ENCODE measurements at regions not wholly inside any gene's neighbourhood (a gene's known extent, or its start where the extent isn't known, plus 50 kb on each side); places are given as distances from the start of the nearest gene placed in this dataset.

- FAIRE-seq = no peak
- H3K27ac ChIP-seq = no peak overlapping the region
- no peaks in the 10 kb centered on the region for H3K9me3 ChIP-seq
- DNase-seq (ENCODE audit: low read depth in 1 of 2, low spot score in 1 of 2) = no peak
- WGBS (ENCODE audit: missing lambda C conversion rate) = 38% methylated on average over 3 of the region's 3 CpGs
- POLR2A ChIA-PET = no interaction called here
- TF ChIP-seq HES2 (IDR thresholded peaks at IDR 0.05) (no peak), TFCP2L1 (CRISPR knock-in tag; IDR thresholded peaks at IDR 0.05) (no peak), RCOR1 (IDR thresholded peaks at IDR 0.05; ENCODE audit: low read depth, low read length) (no peak), TP53 (CRISPR knock-in tag; IDR thresholded peaks at IDR 0.05) (no peak), CBX2 (IDR thresholded peaks at IDR 0.05; ENCODE audit: borderline replicate concordance, low read depth) (no peak), EHMT2 (IDR thresholded peaks at IDR 0.05; ENCODE audit: low read depth) (no peak), JUNB (IDR thresholded peaks at IDR 0.05) (no peak), FOXS1 (CRISPR knock-in tag; IDR thresholded peaks at IDR 0.05) (no peak), BHLHE40 (IDR thresholded peaks at IDR 0.05; ENCODE audit: low read depth, low read length) (no peak), USF2 (IDR thresholded peaks at IDR 0.05) (no peak)
- CTCF ChIA-PET = no interaction called here
- H3K4me2 ChIP-seq = no peak overlapping the region
- no peak for ATAC-seq
- no peaks in the 10 kb centered on the region for H3K4me1 ChIP-seq
- H3K4me3 ChIP-seq = no peak overlapping the region
Measured at GRCh38 chr2:155273323-155273722, 574.8 kb downstream of the KCNJ3 start.

- FAIRE-seq = no peak
- ATAC-seq = no peak
- Histone ChIP-seq H3K9me3 (no peaks in the 10 kb centered on the region), H3K4me1 (no peaks in the 10 kb centered on the region), H3K27ac (no peak overlapping the region), H3K4me3 (no peak overlapping the region), H3K4me2 (no peak overlapping the region)
- WGBS (ENCODE audit: missing lambda C conversion rate) = 33% methylated on average over 3 of the region's 3 CpGs
- TF ChIP-seq RFX5 (IDR thresholded peaks at IDR 0.05) (no peak), FOXS1 (CRISPR knock-in tag; IDR thresholded peaks at IDR 0.05) (no peak), RNF2 (IDR thresholded peaks at IDR 0.05; ENCODE audit: borderline replicate concordance, low read depth) (no peak), HOXA7 (CRISPR knock-in tag; IDR thresholded peaks at IDR 0.05) (no peak), CBX8 (IDR thresholded peaks at IDR 0.05) (no peak), CEBPB (IDR thresholded peaks at IDR 0.05) (no peak), EHF (CRISPR knock-in tag; IDR thresholded peaks at IDR 0.05) (no peak), PHF8 (IDR thresholded peaks at IDR 0.05; ENCODE audit: borderline replicate concordance, low read depth) (no peak), HEYL (CRISPR knock-in tag; IDR thresholded peaks at IDR 0.05) (no peak), CBX2 (IDR thresholded peaks at IDR 0.05; ENCODE audit: borderline replicate concordance, low read depth) (no peak), HDAC2 (IDR thresholded peaks at IDR 0.05) (no peak), POLR2AphosphoS2 (conservative IDR thresholded peaks at IDR 0.05; ENCODE audit: low read length) (no peak)
- ChIA-PET CTCF (interaction anchor here (0.6 kb wide), 1 partner anchor 35 kb away, joined by 3 read pairs; no protein-coding TSS in a partner anchor), POLR2A (no interaction called here)
- DNase-seq (ENCODE audit: low read depth in 1 of 2, low spot score in 1 of 2) = peak in 1 of 2 experiments; percentile 2
Measured at GRCh38 chr2:155266583-155266982, 568.1 kb downstream of the KCNJ3 start.

- 36% methylated on average over 1 of the region's 1 CpG for WGBS (ENCODE audit: missing lambda C conversion rate)
- FAIRE-seq (no peak), DNase-seq (ENCODE audit: low read depth in 1 of 2, low spot score in 1 of 2) (no peak), ATAC-seq (no peak)
- POLR2A ChIA-PET = no interaction called here
- TF ChIP-seq NPAS2 (CRISPR knock-in tag; IDR thresholded peaks at IDR 0.05; ENCODE audit: borderline replicate concordance) (no peak), HMGXB4 (CRISPR knock-in tag; IDR thresholded peaks at IDR 0.05; ENCODE audit: borderline replicate concordance) (no peak), FOSL2 (IDR thresholded peaks at IDR 0.05) (no peak), FOSL2 (CRISPR knock-in tag; IDR thresholded peaks at IDR 0.05) (no peak), EHMT2 (IDR thresholded peaks at IDR 0.05; ENCODE audit: low read depth) (no peak)
- H3K4me2 ChIP-seq = no peak overlapping the region
- H3K4me3 ChIP-seq = no peak overlapping the region
- H3K9me3 ChIP-seq = no peaks in the 10 kb centered on the region
- H3K27ac ChIP-seq = no peak overlapping the region
- H3K4me1 ChIP-seq = no peaks in the 10 kb centered on the region
- CTCF ChIA-PET = no interaction called here
Measured at GRCh38 chr2:155266109-155266508, 567.6 kb downstream of the KCNJ3 start.

Data from A549 (cell line).